ENCODE measurements at regions not wholly inside any gene's neighbourhood (a gene's known extent, or its start where the extent isn't known, plus 50 kb on each side); places are given as distances from the start of the nearest gene placed in this dataset.

DNA sequence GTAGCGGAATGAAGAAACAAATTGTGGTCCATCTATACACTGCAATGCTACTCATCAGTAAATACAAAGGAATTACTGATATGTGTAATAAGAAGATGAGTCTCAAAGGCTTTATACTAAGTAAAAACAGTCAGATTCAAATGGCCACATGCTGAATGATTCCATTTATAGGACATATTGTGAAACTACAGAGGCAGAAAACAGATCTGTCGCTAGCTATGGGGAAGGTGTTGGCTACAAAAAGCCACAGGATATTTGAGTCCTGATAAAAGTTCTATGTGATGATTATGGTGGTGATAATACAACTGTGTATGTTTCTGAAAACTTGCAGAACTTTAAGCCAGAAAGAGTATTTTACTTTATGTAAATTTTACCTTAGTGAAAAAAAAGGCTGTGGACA, 313.2 kb downstream of the HDGFL1 start:
- DNase-seq (ENCODE audit: low read depth in 2 of 2) = no peak

DNA sequence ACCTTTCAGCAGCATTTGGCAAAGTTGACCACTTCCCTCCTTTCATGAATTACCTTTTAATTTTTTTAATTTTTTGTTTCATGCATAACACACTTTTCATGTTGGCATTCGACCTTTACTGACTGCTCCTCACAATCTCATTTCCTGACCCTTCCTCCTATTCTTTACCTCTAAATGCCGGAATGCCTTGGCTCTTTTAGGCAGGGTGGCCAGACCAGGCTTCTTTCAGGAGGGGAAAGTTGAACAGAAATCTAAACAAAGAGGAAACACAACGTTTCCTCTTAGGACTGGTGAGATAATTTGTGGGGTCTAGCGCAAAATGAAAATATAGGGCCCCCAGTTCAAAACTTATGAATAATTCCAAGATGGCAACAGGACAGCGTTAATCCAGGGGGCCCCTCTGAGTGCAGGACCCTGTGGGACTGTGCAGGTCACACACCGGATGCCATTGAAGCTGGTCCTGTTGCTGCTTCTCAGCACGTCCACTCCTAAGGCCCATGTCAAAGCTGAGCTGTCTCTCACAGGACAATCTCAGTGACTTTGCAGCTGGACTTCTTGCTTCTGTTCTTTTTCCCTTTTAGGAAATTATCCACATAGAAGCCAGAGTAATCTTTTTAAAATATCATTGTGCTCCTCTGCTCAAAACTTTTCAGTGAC, 313.8 kb downstream of the HDGFL1 start:
- no peak for DNase-seq (ENCODE audit: low read depth in 2 of 2)

DNA sequence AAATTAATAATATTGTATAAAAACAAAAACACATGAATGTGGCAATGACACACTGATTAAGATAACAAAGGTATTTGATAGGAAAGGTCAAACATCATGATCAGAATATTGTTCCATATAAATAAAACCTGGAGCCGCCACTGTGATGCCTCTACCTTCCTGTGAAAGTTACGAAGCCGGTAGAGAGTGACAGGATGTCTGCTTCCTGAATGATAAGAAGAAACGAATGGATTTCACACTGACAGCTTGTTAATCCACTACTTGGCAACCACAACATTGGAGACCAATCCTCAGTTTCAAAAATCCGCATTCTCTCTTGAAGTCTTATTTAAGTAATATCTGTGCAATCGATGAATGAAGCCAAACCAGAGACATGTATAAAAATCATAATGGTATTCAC, 315.1 kb downstream of the HDGFL1 start:
- DNase-seq (ENCODE audit: low read depth in 2 of 2) = no peak

DNA sequence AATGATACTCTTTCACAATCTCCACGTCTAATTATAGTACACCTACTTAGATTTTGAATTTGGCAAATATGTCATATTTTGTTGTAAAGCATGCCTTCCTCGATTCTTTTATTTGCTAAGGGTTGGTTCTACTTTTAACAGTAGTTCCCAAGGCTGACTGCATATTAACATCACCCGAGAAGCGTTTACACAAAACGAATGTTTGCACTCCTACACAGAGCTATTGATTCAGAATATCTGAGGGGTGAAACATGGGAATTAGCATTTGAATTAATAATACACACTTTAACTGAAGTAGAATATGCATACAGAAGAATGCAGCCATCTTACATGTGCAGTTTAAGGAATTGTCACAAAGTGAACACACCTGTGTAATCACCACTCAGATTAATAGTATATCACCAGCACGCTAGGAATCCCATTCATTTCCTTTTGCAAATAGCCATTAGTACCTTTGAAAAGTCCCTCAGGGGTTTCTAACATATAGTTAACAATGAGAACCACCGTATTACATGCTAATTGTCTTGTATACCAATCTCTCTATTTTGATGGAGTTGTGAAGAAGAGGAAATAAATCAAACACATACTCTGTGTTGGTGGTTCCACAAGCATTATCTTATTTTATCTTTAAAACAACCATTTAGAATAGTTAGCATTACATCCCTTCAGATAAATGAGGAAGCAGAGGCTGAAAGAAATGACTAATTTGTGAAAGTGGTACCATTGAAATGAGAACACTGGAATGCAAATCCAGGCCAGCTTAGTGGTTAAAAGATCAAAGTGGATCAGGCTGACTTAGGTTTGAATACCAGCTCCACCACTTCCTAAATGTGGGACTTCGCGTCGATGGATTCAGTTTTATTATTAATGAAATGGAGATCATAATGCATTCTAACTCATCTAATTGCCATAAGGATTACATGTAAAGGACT, 317.6 kb downstream of the HDGFL1 start:
- DNase-seq (ENCODE audit: low read depth in 2 of 2) = no peak

DNA sequence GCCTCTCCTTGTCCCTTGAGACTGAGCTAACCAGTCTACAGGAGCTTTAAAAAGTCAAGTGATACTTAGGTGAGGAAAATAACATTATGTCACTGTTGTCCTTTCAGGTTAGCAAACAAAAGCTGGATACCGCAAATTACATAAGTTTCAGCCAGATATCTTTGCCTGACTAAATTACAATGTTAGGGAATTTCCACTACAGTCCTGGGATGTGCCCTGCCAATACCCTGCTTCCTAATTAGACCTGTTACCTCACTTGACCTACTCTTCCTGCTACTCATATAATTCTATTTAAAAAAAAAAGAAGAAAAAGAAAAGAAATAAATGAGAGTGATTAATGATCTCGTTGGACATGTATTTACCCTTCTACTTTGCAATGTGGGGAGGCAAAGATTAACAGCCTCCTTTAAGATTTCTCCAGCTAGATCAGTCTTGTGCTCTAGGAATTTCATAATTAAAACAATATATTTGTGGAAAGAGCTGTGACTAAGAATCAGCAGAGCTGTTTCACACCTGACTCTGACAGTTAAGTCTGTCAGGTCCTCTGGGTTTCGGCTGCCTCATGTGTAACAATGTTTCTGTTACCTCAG, 318.9 kb downstream of the HDGFL1 start:
- DNase-seq (ENCODE audit: low read depth in 2 of 2) = no peak

DNA sequence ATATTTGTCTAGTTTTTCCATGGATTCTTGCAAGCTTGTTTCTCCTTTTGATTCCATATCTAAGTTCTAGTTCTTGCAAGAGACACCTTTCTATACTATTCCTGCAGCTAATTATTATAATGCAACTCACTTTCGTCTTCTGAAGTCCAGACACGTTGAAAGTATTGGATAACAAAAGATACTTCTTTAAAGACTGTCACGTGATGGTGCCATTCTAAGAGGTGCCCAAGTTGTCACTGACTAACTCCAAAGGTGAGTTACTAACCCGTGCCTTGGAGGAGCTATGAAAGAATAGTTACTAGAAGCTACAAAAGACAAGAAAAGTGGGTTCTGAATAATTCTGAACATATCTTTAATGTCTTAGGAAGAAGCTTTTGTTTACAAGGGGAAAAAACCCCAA, 322.6 kb downstream of the HDGFL1 start:
- DNase-seq (ENCODE audit: low read depth in 2 of 2) = no peak

DNA sequence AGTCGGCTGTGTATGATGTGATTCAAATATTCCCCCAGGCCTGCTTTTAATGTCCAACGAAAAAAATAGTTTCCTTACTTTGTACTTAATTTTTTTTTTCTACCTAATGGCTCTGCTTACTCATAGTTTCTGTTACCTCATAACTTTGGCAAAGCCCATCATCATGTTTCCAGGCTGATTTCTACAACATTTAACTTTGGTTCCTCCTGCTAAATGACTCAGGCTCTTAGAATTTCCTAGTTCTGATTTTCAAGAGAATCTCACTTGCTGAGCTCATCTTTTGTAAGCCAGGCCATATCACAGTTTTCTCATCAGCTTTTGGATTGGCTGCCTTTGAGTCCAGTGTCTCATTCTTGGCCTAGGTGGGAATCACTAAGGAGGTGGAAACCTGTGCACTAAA, 323.1 kb downstream of the HDGFL1 start:
- DNase-seq (ENCODE audit: low read depth in 2 of 2) = no peak

DNA sequence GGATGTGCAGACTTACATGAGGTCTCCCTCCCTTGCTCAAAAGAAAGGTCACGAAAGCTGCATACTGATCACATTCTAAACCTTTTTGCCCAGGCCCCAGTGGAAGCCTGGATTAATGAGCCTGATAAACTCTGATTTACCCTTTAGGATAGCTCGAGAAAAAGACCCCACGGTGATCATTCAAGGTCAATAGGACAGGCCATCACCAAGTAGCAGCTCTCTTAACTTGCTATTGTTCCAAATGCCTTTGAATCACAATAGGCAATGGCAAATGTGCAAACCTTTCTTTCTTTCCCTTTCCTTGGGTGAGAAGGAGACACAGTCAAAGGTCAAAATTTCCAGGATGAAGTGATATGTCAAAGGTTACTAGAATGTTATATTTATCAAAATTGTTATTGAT, 327.3 kb downstream of the HDGFL1 start:
- no peak for DNase-seq (ENCODE audit: low read depth in 2 of 2)

DNA sequence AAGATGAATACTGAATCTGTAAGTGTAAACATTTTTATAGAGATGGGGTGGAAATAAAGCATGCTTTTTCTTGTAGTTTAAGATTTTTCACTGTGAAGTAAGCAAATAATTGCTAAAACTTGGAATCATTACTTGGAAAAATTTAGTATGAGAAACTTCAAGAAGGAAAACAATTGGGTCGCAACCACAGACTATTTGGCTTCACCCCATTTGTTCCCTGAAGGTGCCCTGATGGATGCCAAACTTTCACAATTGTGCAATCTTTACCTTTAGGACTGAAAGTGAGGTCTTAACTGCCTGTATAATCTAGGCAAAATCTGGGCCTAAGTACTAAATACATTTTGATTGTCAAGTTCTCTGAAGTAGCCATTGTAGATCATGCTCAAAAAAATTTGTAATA, 330.1 kb downstream of the HDGFL1 start:
- DNase-seq (ENCODE audit: low read depth in 2 of 2) = no peak

DNA sequence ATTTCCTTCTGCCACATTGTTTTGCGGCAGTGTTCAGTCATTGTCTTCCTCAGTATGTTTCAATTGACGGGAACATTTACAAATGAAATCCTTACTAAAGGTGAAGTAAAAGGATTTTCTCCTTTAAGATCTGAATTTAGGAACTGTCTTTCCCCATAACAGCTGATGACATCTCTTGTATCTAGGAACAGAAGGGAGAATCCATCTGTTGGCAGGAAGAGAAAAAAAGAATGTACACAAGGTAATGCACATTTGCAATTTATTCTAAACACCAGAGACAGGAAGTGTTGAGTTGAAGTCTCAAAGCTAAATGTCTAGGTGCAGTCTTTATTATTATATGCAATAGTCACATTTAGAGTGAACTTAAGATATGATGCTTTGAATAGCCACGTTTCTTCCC, 334.5 kb downstream of the HDGFL1 start:
- DNase-seq (ENCODE audit: low read depth in 2 of 2) = no peak

DNA sequence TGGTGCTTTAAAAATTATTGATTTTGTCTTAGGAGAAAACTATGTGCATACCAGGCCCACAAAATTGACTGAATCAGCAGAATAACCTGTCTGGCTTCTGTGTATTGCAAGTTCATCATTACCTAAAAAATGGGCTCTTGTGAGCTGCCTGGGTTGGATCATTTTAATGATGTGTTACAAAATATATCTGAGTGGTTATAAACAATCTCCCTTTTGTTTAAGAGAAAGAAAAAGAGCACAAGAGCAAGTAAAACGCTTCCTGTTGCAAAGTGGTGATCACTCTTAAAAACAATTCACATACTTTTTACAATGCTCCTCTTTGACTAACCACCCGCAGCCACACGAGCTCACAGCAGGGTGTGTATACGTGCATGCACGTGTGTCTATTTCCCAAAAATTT, 335.1 kb downstream of the HDGFL1 start:
- DNase-seq (ENCODE audit: low read depth in 2 of 2) = no peak

DNA sequence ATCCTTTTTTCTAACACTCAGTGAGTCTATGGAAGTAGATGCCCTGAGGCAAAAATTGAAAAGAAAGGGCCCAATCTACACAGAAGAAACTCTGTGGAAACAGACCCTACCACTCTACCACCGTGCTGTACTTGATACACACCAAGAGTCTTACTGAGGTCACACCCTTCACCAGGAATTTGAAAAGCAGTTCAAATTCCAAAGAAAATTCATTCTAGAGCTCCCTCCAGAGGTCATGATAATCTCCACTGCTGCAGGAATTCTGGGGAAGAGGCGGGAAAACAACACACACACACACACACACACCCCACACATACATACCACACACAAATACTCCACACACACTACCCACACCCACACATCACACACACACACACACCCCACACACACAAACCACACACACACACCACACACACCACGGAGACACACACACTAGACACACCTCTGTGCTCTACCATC, 336.8 kb downstream of the HDGFL1 start:
- no peak for DNase-seq (ENCODE audit: low read depth in 2 of 2)

DNA sequence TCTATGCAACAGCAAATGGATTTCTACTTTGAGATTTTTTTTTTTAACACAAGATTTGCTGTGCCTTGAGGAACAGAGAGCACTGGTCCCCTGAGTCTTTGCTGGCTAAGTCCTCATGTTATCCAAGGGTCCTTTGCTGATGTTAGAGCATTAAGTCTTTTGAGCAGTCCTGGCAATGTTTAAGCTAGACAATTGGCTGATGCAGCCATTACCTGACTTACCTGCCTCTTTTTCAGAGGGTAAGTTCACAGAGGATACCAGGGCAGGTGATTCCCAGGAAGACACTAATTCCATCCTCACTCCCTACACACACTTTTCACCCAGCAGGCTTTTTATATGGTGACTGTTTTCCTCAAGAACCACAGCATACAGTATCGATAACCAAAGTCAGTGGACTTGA, 337.7 kb downstream of the HDGFL1 start:
- no peak for DNase-seq (ENCODE audit: low read depth in 2 of 2)

DNA sequence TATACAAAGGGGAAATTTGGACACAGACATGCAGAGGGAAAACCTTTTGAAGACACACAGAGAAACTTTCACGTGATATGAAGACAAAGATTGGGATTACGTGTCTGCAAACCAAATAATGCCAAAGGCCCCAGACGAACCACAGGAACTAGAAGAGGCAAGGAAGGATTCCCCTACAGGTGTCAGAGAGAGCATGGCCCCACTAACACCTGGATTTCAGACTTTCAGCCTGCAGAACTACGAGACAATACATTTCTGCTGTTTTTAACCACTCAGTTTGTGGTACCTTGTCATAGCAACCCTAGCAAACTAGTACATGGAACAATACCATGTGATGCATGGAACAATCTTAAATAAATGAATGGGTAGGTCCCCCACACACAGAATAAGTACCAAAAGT, 341.0 kb downstream of the HDGFL1 start:
- no peak for DNase-seq (ENCODE audit: low read depth in 2 of 2)

DNA sequence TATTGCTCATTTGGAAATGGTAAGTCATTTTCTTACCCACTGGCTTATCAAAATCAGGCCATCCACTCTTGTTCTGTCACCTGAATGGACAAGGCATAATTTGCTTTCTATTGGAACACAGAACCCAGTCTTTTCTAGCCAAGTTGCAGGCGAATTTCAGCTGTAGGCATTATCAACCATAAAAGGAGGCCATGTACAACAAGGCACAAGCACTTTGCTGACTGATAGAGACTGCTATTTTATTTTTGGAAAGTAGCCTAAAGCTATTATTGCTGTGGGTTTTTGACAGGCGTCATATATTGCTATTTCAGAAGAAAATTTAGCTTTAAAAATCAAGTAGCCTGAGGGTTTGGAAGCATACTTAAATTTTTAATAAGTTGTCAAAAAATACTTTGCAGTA, 344.2 kb downstream of the HDGFL1 start:
- DNase-seq (ENCODE audit: low read depth in 2 of 2) = no peak

DNA sequence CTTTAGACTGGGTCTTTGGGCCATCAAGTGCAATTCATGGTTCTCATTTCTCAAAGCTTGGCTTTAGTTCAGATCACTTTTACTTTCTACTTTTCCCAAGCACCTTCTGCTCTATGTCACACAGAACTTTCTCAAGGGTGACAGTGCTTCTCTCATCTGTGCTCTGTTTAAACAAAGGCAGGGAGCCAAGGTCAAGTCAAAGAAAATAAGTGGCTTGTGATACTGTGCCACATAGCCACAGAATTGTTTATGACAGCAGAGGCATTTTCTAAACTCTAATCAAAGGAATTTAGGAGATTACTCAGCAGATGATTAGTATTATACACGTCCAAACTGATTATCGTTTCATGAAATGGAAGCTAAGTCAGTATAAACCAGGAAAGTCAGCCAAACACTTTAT, 348.0 kb downstream of the HDGFL1 start:
- no peak for DNase-seq (ENCODE audit: low read depth in 2 of 2)

DNA sequence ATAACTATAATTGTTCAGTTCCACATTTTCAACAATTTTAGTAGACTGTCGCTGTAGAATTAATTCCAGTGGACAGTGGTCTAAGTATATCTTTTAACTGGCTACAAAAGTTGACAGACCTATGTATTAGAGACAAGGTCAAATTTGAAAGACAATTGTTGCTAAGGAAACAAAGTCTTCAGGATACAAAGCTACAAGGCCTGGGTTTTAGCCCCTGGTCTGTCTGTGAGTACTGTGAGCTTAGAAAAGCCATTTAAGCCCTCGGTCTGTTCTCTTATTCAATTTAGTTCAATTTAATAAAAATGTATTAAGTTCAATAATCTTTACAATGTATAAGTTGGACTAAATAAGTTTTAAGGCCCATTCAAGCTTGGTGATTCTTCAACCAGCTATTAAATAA, 352.5 kb downstream of the HDGFL1 start:
- DNase-seq (ENCODE audit: low read depth in 2 of 2) = no peak

DNA sequence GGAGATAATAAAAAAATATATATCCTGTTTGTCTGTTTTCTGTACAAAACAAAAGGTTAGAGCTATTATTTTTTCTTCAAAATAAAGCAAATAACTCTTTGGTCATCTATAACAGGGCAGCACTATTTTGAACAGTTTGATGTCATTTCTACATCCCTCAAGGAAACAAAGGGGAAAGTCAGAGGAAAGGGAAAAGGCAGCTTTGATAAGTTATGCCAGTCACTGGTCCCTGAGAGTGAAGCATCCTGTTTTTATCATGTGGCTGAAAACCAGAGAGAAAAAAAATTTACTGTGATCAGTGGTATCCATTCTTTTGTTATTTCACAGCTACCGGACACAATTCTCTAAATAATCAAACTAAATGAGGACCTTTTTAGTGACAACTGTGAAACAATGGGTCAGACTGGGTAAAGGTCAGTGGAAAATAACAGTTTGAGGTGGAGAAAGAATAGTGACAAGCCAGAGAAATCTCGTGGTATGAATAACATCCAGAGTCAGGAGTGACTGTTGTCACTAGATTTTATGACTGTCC, 356.0 kb downstream of the HDGFL1 start:
- no peak for DNase-seq (ENCODE audit: low read depth in 2 of 2)

DNA sequence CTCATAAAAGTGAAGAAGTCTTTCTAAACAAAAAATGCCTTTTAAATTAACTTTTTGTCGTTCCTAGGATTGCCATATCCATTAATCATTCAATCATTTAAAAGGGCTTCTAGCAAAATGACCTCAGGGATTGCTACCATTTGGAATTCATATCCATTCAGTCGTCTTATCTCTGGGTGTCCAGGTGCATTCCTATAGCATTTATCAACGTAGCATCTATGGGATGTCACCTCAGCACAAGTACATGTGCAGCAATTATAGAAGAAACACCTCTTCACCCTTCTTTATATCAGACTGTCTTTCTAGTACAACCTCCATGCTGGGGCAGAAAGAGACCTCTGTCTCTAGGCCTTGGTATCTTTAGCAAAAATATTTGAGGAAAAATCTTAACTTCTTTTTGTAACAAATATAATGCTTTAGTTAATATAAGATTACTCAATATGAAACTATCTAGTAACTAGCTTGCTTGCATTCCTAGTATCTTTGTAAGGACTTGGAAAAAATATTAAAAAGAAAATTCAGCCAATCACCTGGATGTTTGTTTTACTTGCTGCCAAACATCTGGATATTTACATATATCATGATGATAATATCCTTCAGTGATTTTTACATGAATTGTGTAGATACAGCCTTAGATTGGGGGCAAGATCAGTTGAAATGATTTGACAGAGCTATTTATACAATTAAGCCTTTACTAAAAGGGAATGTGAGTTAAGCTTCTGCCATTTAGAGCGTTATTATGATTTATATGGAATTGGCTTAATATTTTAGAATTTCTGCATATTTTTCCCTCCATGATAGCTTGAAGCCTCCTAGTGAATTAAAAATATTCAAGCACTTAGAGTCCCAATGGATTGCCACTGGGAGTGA, 356.8 kb downstream of the HDGFL1 start:
- no peak for DNase-seq (ENCODE audit: low read depth in 2 of 2)

DNA sequence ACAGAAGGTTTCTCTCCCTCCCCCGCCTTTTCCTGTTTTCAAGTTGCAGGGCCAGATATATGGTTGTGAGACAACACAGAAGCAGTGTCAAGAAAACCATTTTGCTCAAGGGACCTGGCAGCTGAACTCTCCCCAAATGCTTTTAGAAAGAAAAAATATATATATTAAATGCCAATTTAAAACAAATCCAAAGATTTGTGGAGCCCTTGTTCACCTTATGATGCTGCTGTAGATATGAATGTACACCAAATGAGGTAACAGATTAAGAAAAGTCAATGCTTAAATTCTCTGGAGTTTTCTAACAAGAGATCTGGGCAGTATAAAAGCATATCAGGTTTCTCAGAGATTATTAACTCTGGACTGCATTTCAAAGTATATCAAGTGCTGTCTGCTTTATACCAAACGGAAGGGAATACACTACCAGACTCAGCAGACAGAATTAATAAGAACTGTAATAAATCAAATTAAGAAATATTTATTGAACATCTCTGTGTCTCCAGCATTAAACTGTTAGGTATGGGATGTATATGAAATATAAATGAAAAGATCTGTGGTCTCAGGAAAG, 357.5 kb downstream of the HDGFL1 start:
- DNase-seq (ENCODE audit: low read depth in 2 of 2) = no peak

DNA sequence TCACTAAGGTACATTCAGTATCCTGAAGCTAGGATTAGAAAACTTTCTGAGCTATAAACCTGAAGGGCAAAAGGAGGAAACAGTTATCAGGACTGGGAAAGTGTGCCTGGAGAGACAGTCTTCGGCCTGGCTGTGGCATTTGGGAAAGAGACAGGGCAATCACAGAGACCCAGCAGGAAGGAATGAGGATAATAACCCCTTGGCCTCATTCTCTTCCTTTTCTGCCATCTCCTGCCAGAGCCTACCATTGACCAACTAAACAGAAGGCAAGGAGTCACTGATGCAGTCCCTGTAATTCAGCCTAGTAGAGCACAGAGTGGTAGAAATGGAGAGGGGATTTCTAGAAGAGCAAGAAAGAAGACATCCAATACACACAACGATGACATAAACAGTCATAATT, 359.4 kb downstream of the HDGFL1 start:
- no peak for DNase-seq (ENCODE audit: low read depth in 2 of 2)

Data from stimulated activated CD4-positive, alpha-beta T cell treated with anti-CD3 and anti-CD28 coated beads, Interleukin-4, amount 100 ng/mL, for 48 hours (primary cell).